CD4-positive, alpha-beta T cell (primary cell): ENCODE measurements at regions not wholly inside any gene's neighbourhood (a gene's known extent, or its start where the extent isn't known, plus 50 kb on each side); places are given as distances from the start of the nearest gene placed in this dataset.

Source experiments
- ATAC-seq: fragments of 200-7000 bp; cut with Tn5 transposase; one replicate; pipeline ENCODE4 v1.10.0; 2022; ENCODE audit warnings: mild to moderate bottlenecking; ENCODE audit not compliant: poor library complexity
- CTCF ChIA-PET: fragments of 350-600 bp; sonication (Branson Sonifier 250); formaldehyde crosslinking; loops from one replicate; lab custom pipeline; 2021; ENCODE audit warnings: antibody characterized with exemption, inconsistent platforms; lab: Charles Lee
- POLR2A ChIA-PET: fragments of 350-600 bp; sonication (Branson Sonifier 250); formaldehyde crosslinking; loops from one replicate; lab custom pipeline; 2021; ENCODE audit warnings: antibody characterized with exemption, inconsistent platforms; lab: Charles Lee
- DNase-seq, 14 experiments: peaks; one replicate each; pipeline ENCODE4 v3.0.0-alpha.2; 2013 to 2020; ENCODE audit warnings: mixed read lengths in 2 of 14
- H3K27ac ChIP-seq, 2 donors: one replicate each; pipeline versions ENCODE4 v1.5.1 to v1.7.0; 2013; ENCODE audit warnings: low read length in 2 of 2, low read depth in 1 of 2, mild to moderate bottlenecking in 1 of 2
- H3K27me3 ChIP-seq, 2 experiments: 1 replicate in 1 of 2; 2 replicates in 1 of 2; pipeline versions ENCODE4 v1.6.1 to v1.7.0; 2013; ENCODE audit warnings: low read length in 2 of 2, control low read depth in 1 of 2, mild to moderate bottlenecking in 1 of 2, moderate library complexity in 1 of 2; ENCODE audit not compliant: insufficient read depth in 2 of 2, control insufficient read depth in 1 of 2
- H3K36me3 ChIP-seq: one replicate; pipeline ENCODE4 v1.6.1; 2013; ENCODE audit warnings: low read length, control low read depth; ENCODE audit not compliant: insufficient read depth
- H3K4me1 ChIP-seq: one replicate; pipeline ENCODE4 v1.6.1; 2013; ENCODE audit warnings: low read length, control low read depth; ENCODE audit not compliant: insufficient read depth
- H3K4me3 ChIP-seq: one replicate; pipeline ENCODE4 v1.5.1; 2013; ENCODE audit warnings: mild to moderate bottlenecking, low read length, moderate library complexity
- H3K9me3 ChIP-seq, 2 experiments: 1 replicate in 1 of 2; 2 replicates in 1 of 2; pipeline versions ENCODE4 v1.6.1 to v1.7.0; 2013; ENCODE audit warnings: low read length in 2 of 2, mild to moderate bottlenecking in 2 of 2, control low read depth in 1 of 2, moderate library complexity in 1 of 2; ENCODE audit not compliant: control insufficient read depth in 1 of 2, insufficient read depth in 1 of 2
- H3K27ac Mint-ChIP-seq: one replicate; pipeline ENCODE4 v1.8.0; 2020; ENCODE audit warnings: mixed read lengths
- H3K27me3 Mint-ChIP-seq: one replicate; pipeline ENCODE4 v1.8.0; 2021; ENCODE audit warnings: mixed read lengths
- H3K36me3 Mint-ChIP-seq: one replicate; pipeline ENCODE4 v1.8.0; 2021; ENCODE audit warnings: low read depth, mixed read lengths
- H3K4me1 Mint-ChIP-seq: one replicate; pipeline ENCODE4 v1.8.0; 2021; ENCODE audit warnings: low read depth, mixed read lengths
- H3K4me3 Mint-ChIP-seq: one replicate; pipeline ENCODE4 v1.8.0; 2020; ENCODE audit warnings: mild to moderate bottlenecking, mixed read lengths
- H3K9me3 Mint-ChIP-seq: one replicate; pipeline ENCODE4 v1.8.0; 2020; ENCODE audit warnings: mixed read lengths
- intact Hi-C, 2 experiments: fragments of 100-400 bp; cut with DNase I in 1 of 2; cut with micrococcal nuclease in 1 of 2; formaldehyde crosslinking; loops; one replicate each; pipeline versions ENCODE4 v1.15.1 to v1.9.0; 2023 to 2025; cut with DNase I, micrococcal nuclease
- TF ChIP-seq, protein P1 (sequence below): fragments of 200-600 bp; IDR thresholded peaks from one replicate; pipeline ENCODE4 v1.8.0; 2022; ENCODE audit warnings: antibody characterized with exemption, mild to moderate bottlenecking

DNA sequence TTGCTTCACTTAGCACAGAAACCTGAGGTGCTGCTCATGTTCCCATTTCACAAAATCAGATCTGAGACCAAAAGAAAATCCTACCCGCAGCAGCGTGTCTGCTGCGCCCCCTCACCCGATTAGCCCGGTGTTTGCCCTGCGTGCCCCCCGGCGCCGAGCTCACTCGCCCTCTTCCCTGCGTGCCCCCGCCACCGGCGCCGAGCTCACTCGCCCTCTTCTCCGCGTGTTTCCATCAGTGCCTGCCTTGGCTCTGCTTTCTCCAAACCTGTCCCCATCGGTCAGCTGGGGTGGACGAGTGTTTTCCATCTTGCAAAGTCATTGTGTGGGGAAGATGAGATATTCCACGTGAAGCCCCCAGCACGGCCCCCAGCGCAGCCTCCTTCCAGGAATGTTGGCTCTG is 225.3 kb upstream of the PITRM1 start:
- intact Hi-C loops, result no loop called here
- no peaks in the 10 kb centered on the region for H3K4me1 ChIP-seq
- no peaks in the 10 kb centered on the region for H3K27me3 ChIP-seq
- Mint-ChIP-seq H3K9me3 (no peaks in the 10 kb centered on the region), H3K4me1 (no peaks in the 10 kb centered on the region), H3K27me3 (no peaks in the 10 kb centered on the region), H3K27ac (no peak overlapping the region), H3K4me3 (no peak overlapping the region), H3K36me3 (no peaks in the 10 kb centered on the region)
- H3K36me3 ChIP-seq, result no peaks in the 10 kb centered on the region
- no peaks in the 10 kb centered on the region for H3K9me3 ChIP-seq
- H3K27ac ChIP-seq, result no peak overlapping the region
- TF ChIP-seq, protein P1, sequence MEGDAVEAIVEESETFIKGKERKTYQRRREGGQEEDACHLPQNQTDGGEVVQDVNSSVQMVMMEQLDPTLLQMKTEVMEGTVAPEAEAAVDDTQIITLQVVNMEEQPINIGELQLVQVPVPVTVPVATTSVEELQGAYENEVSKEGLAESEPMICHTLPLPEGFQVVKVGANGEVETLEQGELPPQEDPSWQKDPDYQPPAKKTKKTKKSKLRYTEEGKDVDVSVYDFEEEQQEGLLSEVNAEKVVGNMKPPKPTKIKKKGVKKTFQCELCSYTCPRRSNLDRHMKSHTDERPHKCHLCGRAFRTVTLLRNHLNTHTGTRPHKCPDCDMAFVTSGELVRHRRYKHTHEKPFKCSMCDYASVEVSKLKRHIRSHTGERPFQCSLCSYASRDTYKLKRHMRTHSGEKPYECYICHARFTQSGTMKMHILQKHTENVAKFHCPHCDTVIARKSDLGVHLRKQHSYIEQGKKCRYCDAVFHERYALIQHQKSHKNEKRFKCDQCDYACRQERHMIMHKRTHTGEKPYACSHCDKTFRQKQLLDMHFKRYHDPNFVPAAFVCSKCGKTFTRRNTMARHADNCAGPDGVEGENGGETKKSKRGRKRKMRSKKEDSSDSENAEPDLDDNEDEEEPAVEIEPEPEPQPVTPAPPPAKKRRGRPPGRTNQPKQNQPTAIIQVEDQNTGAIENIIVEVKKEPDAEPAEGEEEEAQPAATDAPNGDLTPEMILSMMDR, result no peak
- H3K4me3 ChIP-seq, result no peak overlapping the region
- POLR2A ChIA-PET, result no interaction called here
- DNase-seq, result no peak
- CTCF ChIA-PET, result no interaction called here
- ATAC-seq, result no peak

DNA sequence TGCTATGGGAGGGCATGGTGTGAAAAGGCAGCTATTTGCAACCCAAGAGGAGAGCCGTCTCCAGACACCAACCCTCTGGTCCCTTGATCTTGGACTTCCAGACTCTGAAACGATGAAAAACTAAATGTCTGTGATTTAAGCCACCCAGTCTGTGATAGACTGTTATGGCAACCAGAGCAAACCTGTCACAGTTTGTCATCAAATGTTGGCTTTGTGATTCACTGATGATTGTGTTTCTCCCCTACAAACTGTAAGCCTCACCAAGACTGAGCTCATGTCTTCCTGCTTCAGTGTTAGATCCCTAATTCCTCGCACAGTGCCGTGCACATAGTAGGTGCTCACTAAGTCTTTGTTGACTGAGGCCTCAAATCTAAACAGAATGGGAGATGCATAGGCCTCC is 224.6 kb upstream of the PITRM1 start:
- no peak overlapping the region for H3K4me3 ChIP-seq
- no peak overlapping the region for H3K27ac ChIP-seq
- no peaks in the 10 kb centered on the region for H3K36me3 Mint-ChIP-seq
- ChIA-PET CTCF (no interaction called here), POLR2A (no interaction called here)
- DNase-seq, result no peak
- TF ChIP-seq, protein P1, result no peak
- no peak for ATAC-seq
- H3K36me3 ChIP-seq, result no peaks in the 10 kb centered on the region
- H3K27me3 Mint-ChIP-seq, result no peaks in the 10 kb centered on the region
- no peak overlapping the region for H3K4me3 Mint-ChIP-seq
- intact Hi-C loops, result no loop called here
- H3K9me3 Mint-ChIP-seq, result no peaks in the 10 kb centered on the region
- H3K27ac Mint-ChIP-seq, result no peak overlapping the region
- H3K27me3 ChIP-seq, result no peaks in the 10 kb centered on the region
- no peaks in the 10 kb centered on the region for H3K4me1 ChIP-seq
- H3K9me3 ChIP-seq, result no peaks in the 10 kb centered on the region
- H3K4me1 Mint-ChIP-seq, result no peaks in the 10 kb centered on the region

DNA sequence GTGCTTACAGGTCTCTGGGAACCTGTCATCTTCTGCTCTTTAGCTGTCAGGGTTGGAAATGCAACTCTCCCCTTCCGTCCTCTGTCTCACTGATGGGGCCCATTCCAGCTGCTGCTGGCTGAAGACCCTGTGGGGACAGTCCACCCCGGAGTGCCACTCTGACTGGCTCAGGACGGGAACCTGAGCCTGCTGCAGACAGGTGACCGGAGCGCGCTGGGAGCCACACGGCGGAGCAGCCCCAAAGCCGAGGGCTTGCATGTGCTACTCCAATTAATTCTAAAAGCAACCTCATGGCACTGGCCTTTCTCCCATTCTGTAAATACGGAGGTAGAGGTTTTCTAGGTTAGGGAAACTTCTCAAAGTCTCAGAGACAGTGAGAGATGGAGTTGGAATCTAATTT is 223.5 kb upstream of the PITRM1 start:
- Mint-ChIP-seq H3K4me1 (no peaks in the 10 kb centered on the region), H3K4me3 (no peak overlapping the region), H3K36me3 (no peaks in the 10 kb centered on the region), H3K27ac (no peak overlapping the region), H3K9me3 (no peaks in the 10 kb centered on the region), H3K27me3 (no peaks in the 10 kb centered on the region)
- intact Hi-C loops, result no loop called here
- ATAC-seq (no peak), DNase-seq (no peak)
- CTCF ChIA-PET, result no interaction called here
- TF ChIP-seq, protein P1, result no peak
- Histone ChIP-seq H3K9me3 (no peaks in the 10 kb centered on the region), H3K36me3 (no peaks in the 10 kb centered on the region), H3K27ac (no peak overlapping the region), H3K27me3 (no peaks in the 10 kb centered on the region), H3K4me3 (no peak overlapping the region), H3K4me1 (no peaks in the 10 kb centered on the region)
- POLR2A ChIA-PET, result no interaction called here
